GM12878 (cell line): ENCODE measurements at regions not wholly inside any gene's neighbourhood (a gene's known extent, or its start where the extent isn't known, plus 50 kb on each side); places are given as distances from the start of the nearest gene placed in this dataset.

Experiments used
- ATAC-seq: fragments of 200-7000 bp; cut with Tn5 transposase; 3 replicates; pipeline ENCODE4 v1.9.1; 2020; ENCODE audit warnings: mild to moderate bottlenecking, moderate library complexity
- BruUV-seq: library from RNA; stranded (reverse); fragments of 400-500 nt; replicated peaks from 2 replicates; lab custom pipeline; 2021; lab: Mats Ljungman, UMichigan
- CTCF ChIA-PET: fragments of 300-600 bp; sonication (Branson Sonifier 250); formaldehyde crosslinking; extraction: SDS; loops from one replicate; lab custom pipeline; 2021; ENCODE audit warnings: inconsistent platforms; lab: Yijun Ruan, JAX
- POLR2A ChIA-PET: fragments of 350-600 bp; formaldehyde crosslinking; extraction: SDS; loops from one replicate; lab custom pipeline; 2021; ENCODE audit warnings: inconsistent platforms; lab: Charles Lee
- RAD21 ChIA-PET: fragments of 300-600 bp; sonication (Branson Sonifier 250); formaldehyde crosslinking; loops from one replicate; lab custom pipeline; 2023; ENCODE audit warnings: antibody characterized with exemption; ENCODE audit not compliant: unreplicated experiment; lab: Charles Lee
- SMC1A ChIA-PET: fragments of 300-600 bp; sonication (Branson Sonifier 250); formaldehyde crosslinking; loops from one replicate; lab custom pipeline; 2023; ENCODE audit not compliant: unreplicated experiment, uncharacterized antibody; lab: Charles Lee
- DNase-seq: peaks from one replicate; pipeline ENCODE4 v3.0.0-alpha.2; 2011; ENCODE audit warnings: low read depth, low spot score
- FAIRE-seq: peaks from 3 replicates; lab custom pipeline; 2011; peaks lifted over from hg19 to GRCh38; lab: Jason Lieb, UNC
- H2AFZ ChIP-seq: 2 replicates; pipeline ENCODE4 v1.6.0; 2011; ENCODE audit warnings: low read depth, low read length, control low read depth; ENCODE audit not compliant: control insufficient read depth
- H3K27ac ChIP-seq: 2 replicates; pipeline ENCODE4 v1.5.1; 2011; ENCODE audit warnings: control low read depth; ENCODE audit not compliant: control insufficient read depth, insufficient read depth
- H3K27me3 ChIP-seq, 2 experiments: replicated peaks in 1 of 2; 2 replicates each; pipeline versions ENCODE4 v1.6.0 to v1.6.1; 2011; ENCODE audit warnings: low read length in 1 of 2; ENCODE audit not compliant: control insufficient read depth in 2 of 2, insufficient read depth in 2 of 2
- H3K36me3 ChIP-seq, 2 experiments: 2 replicates each; pipeline ENCODE4 v1.5.1; 2011; ENCODE audit warnings: low read length in 1 of 2; ENCODE audit not compliant: control insufficient read depth in 2 of 2, insufficient read depth in 2 of 2
- H3K4me1 ChIP-seq: 2 replicates; pipeline ENCODE4 v1.6.1; 2011; ENCODE audit warnings: mild to moderate bottlenecking, low read length, moderate library complexity, mixed read lengths; ENCODE audit not compliant: control insufficient read depth, insufficient read depth
- H3K4me2 ChIP-seq: 2 replicates; pipeline ENCODE4 v1.6.0; 2011; ENCODE audit warnings: control low read depth; ENCODE audit not compliant: control insufficient read depth, insufficient read depth
- H3K4me3 ChIP-seq: fragments of 200-600 bp; sonication (generic); 2 replicates; pipeline ENCODE4 v1.5.1; 2016
- H3K79me2 ChIP-seq: 2 replicates; pipeline ENCODE4 v1.6.0; 2011; ENCODE audit warnings: low read length; ENCODE audit not compliant: control insufficient read depth, insufficient read depth
- H3K9ac ChIP-seq: 2 replicates; pipeline ENCODE4 v1.8.0; 2011; ENCODE audit warnings: low read length, control low read depth, mixed read lengths; ENCODE audit not compliant: control insufficient read depth, insufficient read depth
- H3K9me3 ChIP-seq: replicated peaks from 3 replicates; pipeline ENCODE4 v1.5.1; 2011; ENCODE audit warnings: mild to moderate bottlenecking, low read length; ENCODE audit not compliant: control insufficient read depth, insufficient read depth
- H4K20me1 ChIP-seq: 2 replicates; pipeline ENCODE4 v1.6.0; 2011; ENCODE audit not compliant: control insufficient read depth, insufficient read depth
- ATF3 ChIP-seq: IDR thresholded peaks from 2 replicates; pipeline ENCODE4 v1.6.1; 2011; ENCODE audit warnings: low read depth, mild to moderate bottlenecking, low read length, moderate library complexity, borderline replicate concordance; ENCODE audit errors: extremely low read depth
- BCL3 ChIP-seq: IDR thresholded peaks from 2 replicates; pipeline ENCODE4 v1.6.1; 2011; ENCODE audit warnings: borderline replicate concordance, low read depth, mild to moderate bottlenecking, moderate library complexity, low read length; ENCODE audit not compliant: insufficient read depth, poor library complexity, severe bottlenecking
- CBFB ChIP-seq: IDR thresholded peaks from 2 replicates; pipeline ENCODE4 v1.6.1; 2016; ENCODE audit warnings: antibody characterized with exemption, low read depth
- CBX5 ChIP-seq: sonication (generic); IDR thresholded peaks from 2 replicates; pipeline ENCODE4 v1.6.1; 2016; ENCODE audit warnings: low read depth, moderate library complexity, mild to moderate bottlenecking, inconsistent platforms
- CREM ChIP-seq: IDR thresholded peaks from 2 replicates; pipeline ENCODE4 v1.6.1; 2014; ENCODE audit warnings: antibody characterized with exemption, low read depth
- E2F4 ChIP-seq: IDR thresholded peaks from 2 replicates; pipeline ENCODE4 v1.6.1; 2012; ENCODE audit warnings: low read depth, low read length, improper control_type of control experiment
- ESRRA ChIP-seq: IDR thresholded peaks from 2 replicates; pipeline ENCODE4 v1.6.1; 2012; ENCODE audit warnings: mild to moderate bottlenecking, low read length, improper control_type of control experiment
- FOS ChIP-seq: IDR thresholded peaks from 3 replicates; pipeline ENCODE4 v1.6.1; 2011; ENCODE audit warnings: borderline replicate concordance; ENCODE audit not compliant: insufficient read length; ENCODE audit errors: extremely low read depth
- GABPA ChIP-seq: IDR thresholded peaks from 2 replicates; pipeline ENCODE4 v1.6.1; 2014; ENCODE audit warnings: antibody characterized with exemption, low read depth, mild to moderate bottlenecking, inconsistent platforms
- GATAD2B ChIP-seq: fragments of 450-650 bp; conservative IDR thresholded peaks from 2 replicates; pipeline ENCODE4 v1.6.1; 2017; ENCODE audit warnings: low read depth, mild to moderate bottlenecking, moderate library complexity
- JUND ChIP-seq: IDR thresholded peaks from 2 replicates; pipeline ENCODE4 v1.6.1; 2012; ENCODE audit warnings: low read depth, mild to moderate bottlenecking, low read length, improper control_type of control experiment, moderate library complexity
- KAT2A ChIP-seq: conservative IDR thresholded peaks from 2 replicates; pipeline ENCODE4 v1.6.1; 2011; ENCODE audit warnings: low read depth, low read length; ENCODE audit not compliant: control insufficient read depth
- LARP7 ChIP-seq: fragments of 450-650 bp; IDR thresholded peaks from 2 replicates; pipeline ENCODE4 v1.6.1; 2017; ENCODE audit warnings: mild to moderate bottlenecking
- MYC ChIP-seq: IDR thresholded peaks from 2 replicates; pipeline ENCODE4 v1.6.1; 2011; ENCODE audit warnings: mild to moderate bottlenecking, low read length, moderate library complexity, inconsistent platforms; ENCODE audit not compliant: insufficient read depth, insufficient replicate concordance, insufficient read length, severe bottlenecking
- NFYA ChIP-seq: IDR thresholded peaks from 2 replicates; pipeline ENCODE4 v1.6.1; 2011; ENCODE audit warnings: low read depth, mild to moderate bottlenecking, low read length, improper control_type of control experiment, borderline replicate concordance
- NR2F1 ChIP-seq: fragments of 450-650 bp; conservative IDR thresholded peaks from 2 replicates; pipeline ENCODE4 v1.6.1; 2017; ENCODE audit warnings: mild to moderate bottlenecking
- POLR2A ChIP-seq: IDR thresholded peaks from 2 replicates; pipeline ENCODE4 v1.6.1; 2011; ENCODE audit warnings: low read depth, mild to moderate bottlenecking, low read length
- RELA ChIP-seq: fragments of 450-650 bp; IDR thresholded peaks from 2 replicates; pipeline ENCODE4 v1.8.0; 2014; ENCODE audit warnings: borderline replicate concordance; ENCODE audit not compliant: partially characterized antibody
- SIN3A ChIP-seq: IDR thresholded peaks from 2 replicates; pipeline ENCODE4 v1.6.1; 2012; ENCODE audit warnings: low read depth, low read length, improper control_type of control experiment
- SIX5 ChIP-seq: IDR thresholded peaks from 2 replicates; pipeline ENCODE4 v1.6.1; 2011; ENCODE audit warnings: mild to moderate bottlenecking, low read depth, low read length, moderate library complexity; ENCODE audit not compliant: severe bottlenecking
- STAT3 ChIP-seq: IDR thresholded peaks from 2 replicates; pipeline ENCODE4 v1.6.1; 2011; ENCODE audit warnings: low read depth, low read length, improper control_type of control experiment
- TAF1 ChIP-seq: IDR thresholded peaks from 2 replicates; pipeline ENCODE4 v1.6.1; 2011; ENCODE audit warnings: mild to moderate bottlenecking, low read depth, low read length, borderline replicate concordance
- TCF7 ChIP-seq: IDR thresholded peaks from 2 replicates; pipeline ENCODE4 v1.6.1; 2014; ENCODE audit warnings: antibody characterized with exemption, borderline replicate concordance
- YY1 ChIP-seq: IDR thresholded peaks from 2 replicates; pipeline ENCODE4 v1.6.1; 2011; ENCODE audit warnings: low read depth, mild to moderate bottlenecking, low read length
- WGBS: methylation state at CpG from one replicate; pipeline ENCODE4 v1.1.6; 2016; ENCODE audit warnings: low lambda C conversion rate; ENCODE audit not compliant: insufficient replicate concordance, insufficient coverage; ENCODE audit errors: missing lambda C conversion rate; 5-methylcytosine and 5-hydroxymethylcytosine counted together
- in situ Hi-C: fragments of 300-500 bp; cut with MboI; formaldehyde crosslinking; loops from 9 replicates; pipeline ENCODE4 v1.14.3; 2018; ENCODE audit warnings: mixed read lengths
- intact Hi-C: fragments of 100-400 bp; cut with micrococcal nuclease; formaldehyde crosslinking; loops from one replicate; pipeline ENCODE4 v1.14.2; 2022; ENCODE audit not compliant: unreplicated experiment

GRCh38 chr10:61845950-61846268 is 55.6 kb upstream of the ARID5B start (continued):
- no peak for TF ChIP-seq KAT2A
- no peak for TF ChIP-seq CREM
- no peak for TF ChIP-seq SIX5
- no peak for TF ChIP-seq CBFB
- TF ChIP-seq NFYA = no peak
- no peak for TF ChIP-seq STAT3
- no peak for TF ChIP-seq ESRRA

GRCh38 chr10:61846370-61847031 is 55.0 kb upstream of the ARID5B start:
- SMC1A ChIA-PET = no interaction called here
- no peak for FAIRE-seq
- DNase-seq = no peak
- TF ChIP-seq NR2F1 (no peak), MYC (no peak), RELA (no peak), YY1 (no peak), LARP7 (no peak), CBX5 (no peak), JUND (no peak), ATF3 (no peak), GATAD2B (no peak), TCF7 (no peak), E2F4 (no peak), SIN3A (no peak), FOS (no peak), POLR2A (no peak), TAF1 (no peak), GABPA (no peak), BCL3 (no peak)

More at GRCh38 chr10:61846370-61847031, 55.0 kb upstream of the ARID5B start:
- POLR2A ChIA-PET = no interaction called here
- BruUV-seq = no TSS peak
- in situ Hi-C loops (loop anchor here (25.0 kb wide), 2 partner anchors 709 to 1034 kb away; no protein-coding TSS in a partner anchor), intact Hi-C loops (no loop called here)
- no peak for ATAC-seq
- Histone ChIP-seq H3K9ac (no peak overlapping the region), H3K9me3 (no peaks in the 10 kb centered on the region), H2AFZ (no peak overlapping the region), H3K36me3 (no peaks in the 10 kb centered on the region), H3K4me1 (no peaks in the 10 kb centered on the region), H4K20me1 (no peaks in the 10 kb centered on the region), H3K4me3 (no peak overlapping the region), H3K4me2 (no peak overlapping the region), H3K79me2 (no peaks in the 10 kb centered on the region), H3K27me3 (no peaks in the 10 kb centered on the region), H3K27ac (no peak overlapping the region)
- CTCF ChIA-PET = no interaction called here
- WGBS = 45% methylated on average over 5 of the region's 5 CpGs
- RAD21 ChIA-PET = no interaction called here
